ACC112 (cell line): ENCODE measurements at regions not wholly inside any gene's neighbourhood (a gene's known extent, or its start where the extent isn't known, plus 50 kb on each side); places are given as distances from the start of the nearest gene placed in this dataset.
A peak's percentile ranks its signal among the peaks of the same experiment; 100 is the strongest.

Source experiments
- H2AFZ ChIP-seq: fragments of 200-600 bp; sonication (generic); one replicate; pipeline ENCODE4 v1.6.0; 2017; ENCODE audit warnings: antibody characterized with exemption, low read length; ENCODE audit not compliant: unreplicated experiment
- H3K27ac ChIP-seq: fragments of 200-600 bp; sonication (generic); 2 replicates; pipeline ENCODE4 v1.5.1; 2014; ENCODE audit warnings: low read depth, mild to moderate bottlenecking, antibody characterized with exemption, low read length, moderate library complexity
- H3K27me3 ChIP-seq: fragments of 200-600 bp; sonication (generic); 2 replicates; pipeline ENCODE4 v1.6.1; 2014; ENCODE audit warnings: mild to moderate bottlenecking, antibody characterized with exemption, low read length, moderate library complexity, mixed read lengths; ENCODE audit not compliant: insufficient read depth
- H3K36me3 ChIP-seq: fragments of 200-600 bp; sonication (generic); 2 replicates; pipeline ENCODE4 v1.6.1; 2016; ENCODE audit warnings: mild to moderate bottlenecking, antibody characterized with exemption, low read length, moderate library complexity, mixed read lengths; ENCODE audit not compliant: insufficient read depth
- H3K4me1 ChIP-seq: fragments of 200-600 bp; sonication (generic); one replicate; pipeline ENCODE4 v1.6.1; 2016; ENCODE audit warnings: low read length, mixed read lengths; ENCODE audit not compliant: insufficient read depth, unreplicated experiment, control insufficient read depth
- H3K4me3 ChIP-seq: fragments of 200-600 bp; sonication (generic); 2 replicates; pipeline ENCODE4 v1.5.1; 2014; ENCODE audit warnings: mild to moderate bottlenecking, low read depth, low read length
- H3K79me2 ChIP-seq: fragments of 200-600 bp; sonication (generic); one replicate; pipeline ENCODE4 v1.6.0; 2016; ENCODE audit warnings: low read length; ENCODE audit not compliant: control insufficient read depth, unreplicated experiment, insufficient read depth

DNA sequence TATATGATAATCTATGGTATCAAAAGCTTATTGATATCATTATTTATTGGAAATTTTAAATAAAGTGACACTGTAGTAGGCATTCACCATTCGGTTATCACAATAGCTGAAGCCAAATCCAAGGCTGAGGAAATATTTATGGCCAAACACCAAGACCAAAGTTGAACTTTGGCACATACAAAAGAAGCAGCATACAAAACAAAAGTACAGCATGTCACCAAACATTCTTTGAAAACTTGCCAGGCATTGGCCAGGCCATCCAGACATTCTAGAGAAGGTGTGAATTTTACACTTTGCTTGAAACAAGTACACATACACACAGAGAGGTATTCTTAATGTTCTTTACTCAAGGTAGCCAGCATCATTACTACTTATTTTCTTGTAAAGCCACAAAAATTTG is 544.4 kb upstream of the CXADR start:
- no peaks in the 10 kb centered on the region for H3K36me3 ChIP-seq
- no peak overlapping the region for H3K4me3 ChIP-seq
- no peaks in the 10 kb centered on the region for H3K4me1 ChIP-seq
- H3K27me3 ChIP-seq, result no peaks in the 10 kb centered on the region
- H2AFZ ChIP-seq, result no peak overlapping the region
- H3K27ac ChIP-seq, result no peak overlapping the region
- no peaks in the 10 kb centered on the region for H3K79me2 ChIP-seq

GRCh38 chr21:16969636-16970035 is 543.2 kb upstream of the CXADR start:
- Histone ChIP-seq H3K4me1 (no peaks in the 10 kb centered on the region), H3K4me3 (no peak overlapping the region), H3K27me3 (no peaks in the 10 kb centered on the region), H3K36me3 (no peaks in the 10 kb centered on the region), H3K27ac (no peak overlapping the region; the same call in 1 of the 2 replicates), H2AFZ (peak overlapping the region; percentile 55), H3K79me2 (no peaks in the 10 kb centered on the region)

GRCh38 chr21:16974060-16974459 is 538.8 kb upstream of the CXADR start:
- Histone ChIP-seq H3K36me3 (no peaks in the 10 kb centered on the region), H3K79me2 (no peaks in the 10 kb centered on the region), H3K4me1 (no peaks in the 10 kb centered on the region), H3K4me3 (no peak overlapping the region), H2AFZ (no peak overlapping the region), H3K27ac (no peak overlapping the region), H3K27me3 (no peaks in the 10 kb centered on the region)

DNA sequence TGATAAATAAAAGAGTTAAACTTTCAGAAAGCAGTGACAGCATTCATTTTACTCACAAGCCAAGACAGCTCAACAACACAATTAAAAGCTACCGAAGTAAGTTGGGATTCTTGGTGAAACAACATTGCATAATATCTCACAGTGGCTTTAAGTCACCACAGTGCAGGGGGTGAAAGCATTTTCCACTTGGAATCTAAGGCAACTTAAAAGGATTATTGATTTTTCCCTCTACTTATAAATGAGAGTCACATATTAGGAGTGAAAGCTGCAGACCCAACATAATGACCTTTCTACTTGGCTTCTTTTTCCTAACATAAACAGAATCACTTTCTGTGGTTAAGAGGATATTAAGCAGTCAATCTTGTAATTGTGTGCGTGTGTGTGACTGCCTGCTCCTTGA is 536.6 kb upstream of the CXADR start:
- no peak overlapping the region for H2AFZ ChIP-seq
- no peaks in the 10 kb centered on the region for H3K4me1 ChIP-seq
- H3K79me2 ChIP-seq, result no peaks in the 10 kb centered on the region
- H3K36me3 ChIP-seq, result no peaks in the 10 kb centered on the region
- no peak overlapping the region for H3K4me3 ChIP-seq
- no peak overlapping the region for H3K27ac ChIP-seq
- H3K27me3 ChIP-seq, result no peaks in the 10 kb centered on the region

DNA sequence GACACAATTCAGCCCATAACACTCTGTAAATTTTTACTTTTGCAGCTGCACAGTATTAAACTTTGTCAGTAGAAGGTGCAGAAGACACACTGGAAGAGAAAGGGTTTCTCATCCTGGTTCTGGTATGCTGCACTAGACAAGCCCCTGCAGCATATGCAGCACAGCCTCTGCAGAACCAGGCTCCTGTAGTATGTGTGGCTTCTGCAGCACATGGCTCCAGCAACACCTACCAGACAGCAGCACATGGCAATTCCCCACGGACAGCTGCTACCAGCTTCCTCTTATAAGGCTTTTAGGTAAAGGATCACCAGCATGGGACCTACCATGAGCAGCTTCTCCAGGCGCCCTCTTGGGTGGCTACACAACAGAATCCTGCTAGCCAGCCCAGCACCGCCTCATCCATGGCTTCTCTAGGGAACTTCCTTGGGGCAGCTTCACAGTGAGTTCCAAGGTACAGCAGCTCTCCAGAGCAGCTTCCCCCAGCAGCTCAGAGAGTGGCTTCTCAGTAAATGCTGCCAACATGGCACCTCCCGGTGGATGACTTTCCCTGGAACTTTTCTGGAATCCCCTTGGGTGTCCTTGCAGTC is 534.4 kb upstream of the CXADR start:
- Histone ChIP-seq H3K36me3 (no peaks in the 10 kb centered on the region), H3K79me2 (no peaks in the 10 kb centered on the region), H3K27ac (no peak overlapping the region), H3K4me3 (no peak overlapping the region), H3K4me1 (no peaks in the 10 kb centered on the region), H3K27me3 (no peaks in the 10 kb centered on the region), H2AFZ (no peak overlapping the region)

DNA sequence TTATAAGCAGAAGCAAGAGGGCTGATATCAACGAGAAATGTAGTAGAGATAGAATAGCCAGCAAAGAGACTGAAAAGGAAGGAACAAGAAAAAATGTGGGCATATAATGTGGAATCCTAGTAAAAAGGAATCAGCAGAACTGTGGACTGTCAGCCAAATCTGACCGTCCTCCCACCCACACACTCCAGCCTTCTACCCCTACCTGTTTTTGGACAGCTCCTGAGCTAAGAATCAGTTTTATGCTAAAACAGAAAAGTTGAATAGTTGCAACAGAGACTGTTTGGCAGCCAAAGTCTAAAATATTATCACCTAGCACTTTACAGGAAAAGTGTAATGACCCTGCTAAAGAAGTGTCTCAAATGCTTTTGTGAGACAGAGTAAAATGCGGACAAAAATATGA is 533.3 kb upstream of the CXADR start:
- Histone ChIP-seq H3K27ac (no peak overlapping the region), H3K4me3 (no peak overlapping the region), H2AFZ (no peak overlapping the region), H3K36me3 (no peaks in the 10 kb centered on the region), H3K27me3 (no peaks in the 10 kb centered on the region), H3K4me1 (no peaks in the 10 kb centered on the region), H3K79me2 (no peaks in the 10 kb centered on the region)

GRCh38 chr21:16983420-16983819 is 529.4 kb upstream of the CXADR start:
- H2AFZ ChIP-seq, result no peak overlapping the region
- H3K79me2 ChIP-seq, result no peaks in the 10 kb centered on the region
- no peaks in the 10 kb centered on the region for H3K4me1 ChIP-seq
- no peak overlapping the region for H3K27ac ChIP-seq
- no peaks in the 10 kb centered on the region for H3K36me3 ChIP-seq
- no peak overlapping the region for H3K4me3 ChIP-seq
- H3K27me3 ChIP-seq, result no peaks in the 10 kb centered on the region

- Histone ChIP-seq H3K27me3 (no peaks in the 10 kb centered on the region), H2AFZ (no peak overlapping the region), H3K27ac (no peak overlapping the region), H3K79me2 (no peaks in the 10 kb centered on the region), H3K4me1 (no peaks in the 10 kb centered on the region), H3K4me3 (no peak overlapping the region), H3K36me3 (no peaks in the 10 kb centered on the region)
Observed at GRCh38 chr21:16992448-16992847, 520.4 kb upstream of the CXADR start.

DNA sequence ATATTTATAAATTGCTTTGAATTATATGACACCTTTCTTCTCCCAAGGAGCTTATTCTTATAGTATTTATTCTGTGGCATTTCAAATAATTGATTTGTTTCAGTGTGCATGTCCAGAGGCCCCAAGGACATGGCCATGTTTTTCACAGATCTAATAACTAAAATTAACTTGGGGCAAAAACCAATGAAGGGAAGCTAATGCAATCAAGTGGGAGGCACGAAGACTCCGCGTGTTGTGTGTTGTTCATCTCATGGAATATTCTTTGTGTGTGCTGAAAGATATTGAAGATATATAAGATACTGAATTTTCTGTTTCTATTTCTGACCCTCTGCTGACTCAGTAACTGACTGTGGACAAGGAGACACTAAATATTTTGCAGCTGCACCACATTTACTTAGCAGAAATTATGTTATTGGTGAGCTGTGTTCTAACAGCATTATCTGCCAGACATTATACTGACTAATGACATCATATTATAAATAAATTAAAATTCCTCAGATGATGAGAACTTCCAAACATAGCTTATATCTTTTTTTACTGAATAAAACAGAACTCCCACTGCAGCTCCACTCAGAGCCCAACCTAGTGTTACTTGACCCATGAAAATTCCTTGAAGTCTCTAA is 519.3 kb upstream of the CXADR start:
- no peak overlapping the region for H3K27ac ChIP-seq
- no peaks in the 10 kb centered on the region for H3K27me3 ChIP-seq
- no peak overlapping the region for H2AFZ ChIP-seq
- no peaks in the 10 kb centered on the region for H3K79me2 ChIP-seq
- no peak overlapping the region for H3K4me3 ChIP-seq
- no peaks in the 10 kb centered on the region for H3K4me1 ChIP-seq
- H3K36me3 ChIP-seq, result no peaks in the 10 kb centered on the region

DNA sequence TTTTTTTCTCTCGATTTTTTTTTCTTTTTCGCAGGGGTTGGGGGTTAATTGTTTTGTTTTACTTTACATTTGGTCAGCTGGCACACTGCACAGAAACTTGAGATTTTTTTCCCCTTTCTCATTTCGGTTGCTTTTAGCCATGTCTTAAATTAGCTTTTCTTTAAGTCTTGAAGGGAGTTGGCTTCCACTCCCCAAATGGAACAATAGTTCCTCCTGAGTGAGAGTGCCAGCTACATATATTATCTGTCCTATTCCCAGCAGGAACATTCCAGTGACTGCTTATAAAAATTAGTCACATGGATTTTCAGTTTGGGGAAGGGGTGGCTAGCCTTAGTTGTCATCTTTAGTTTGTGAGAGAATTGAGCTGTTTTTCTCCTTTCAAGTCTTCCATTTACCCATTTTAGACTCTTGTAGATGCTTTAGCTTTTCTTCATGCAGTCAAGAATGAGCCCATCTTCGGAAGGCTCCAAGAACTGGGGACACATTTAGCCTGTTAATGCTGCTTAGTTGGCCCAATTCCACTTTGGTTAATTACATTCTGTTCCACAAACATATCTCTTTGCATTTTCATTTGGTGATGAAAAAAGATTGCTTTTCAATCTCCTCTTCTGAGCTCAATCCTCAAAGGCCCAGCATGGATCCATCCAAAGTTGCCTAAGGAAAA is 510.1 kb upstream of the CXADR start:
- peak overlapping the region; percentile 70; the same call in 1 of the 2 replicates for H3K27ac ChIP-seq
- no peaks in the 10 kb centered on the region for H3K36me3 ChIP-seq
- H3K4me3 ChIP-seq, result peak overlapping the region; percentile 73; the same call in 1 of the 2 replicates
- no peaks in the 10 kb centered on the region for H3K79me2 ChIP-seq
- peaks cover 15% of the 10 kb centered on the region for H3K4me1 ChIP-seq
- peak overlapping the region; percentile 91 for H2AFZ ChIP-seq
- no peaks in the 10 kb centered on the region for H3K27me3 ChIP-seq

GRCh38 chr21:17003258-17003615 is 509.6 kb upstream of the CXADR start:
- H3K79me2 ChIP-seq, result no peaks in the 10 kb centered on the region
- H3K36me3 ChIP-seq, result no peaks in the 10 kb centered on the region
- peak overlapping the region; percentile 70 for H3K27ac ChIP-seq
- peak overlapping the region; percentile 91 for H2AFZ ChIP-seq
- peak overlapping the region; percentile 73 for H3K4me3 ChIP-seq
- H3K27me3 ChIP-seq, result no peaks in the 10 kb centered on the region
- H3K4me1 ChIP-seq, result peaks cover 15% of the 10 kb centered on the region
